ENCODE measurements at regions not wholly inside any gene's neighbourhood (a gene's known extent, or its start where the extent isn't known, plus 50 kb on each side); places are given as distances from the start of the nearest gene placed in this dataset.

DNA sequence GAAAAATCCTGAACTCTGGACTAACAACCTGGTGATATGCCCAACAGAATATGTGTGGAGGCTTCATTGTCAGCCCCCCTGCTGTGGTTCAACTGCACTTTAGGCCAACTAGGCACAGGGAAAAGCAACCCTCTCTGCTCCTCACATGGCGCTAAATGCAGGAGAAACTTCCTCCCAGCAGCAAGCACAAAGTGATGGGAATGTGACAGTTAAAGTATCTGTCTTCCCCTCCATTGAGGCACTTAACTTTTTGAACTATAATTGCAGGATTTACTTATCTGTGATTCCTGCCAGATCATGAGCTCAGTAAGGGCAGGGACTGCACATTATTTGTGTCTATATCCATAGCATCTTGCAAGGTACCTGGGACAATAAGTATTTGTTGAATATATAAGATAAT is 981.2 kb upstream of the KLHL29 start:
- TF ChIP-seq, protein P1, sequence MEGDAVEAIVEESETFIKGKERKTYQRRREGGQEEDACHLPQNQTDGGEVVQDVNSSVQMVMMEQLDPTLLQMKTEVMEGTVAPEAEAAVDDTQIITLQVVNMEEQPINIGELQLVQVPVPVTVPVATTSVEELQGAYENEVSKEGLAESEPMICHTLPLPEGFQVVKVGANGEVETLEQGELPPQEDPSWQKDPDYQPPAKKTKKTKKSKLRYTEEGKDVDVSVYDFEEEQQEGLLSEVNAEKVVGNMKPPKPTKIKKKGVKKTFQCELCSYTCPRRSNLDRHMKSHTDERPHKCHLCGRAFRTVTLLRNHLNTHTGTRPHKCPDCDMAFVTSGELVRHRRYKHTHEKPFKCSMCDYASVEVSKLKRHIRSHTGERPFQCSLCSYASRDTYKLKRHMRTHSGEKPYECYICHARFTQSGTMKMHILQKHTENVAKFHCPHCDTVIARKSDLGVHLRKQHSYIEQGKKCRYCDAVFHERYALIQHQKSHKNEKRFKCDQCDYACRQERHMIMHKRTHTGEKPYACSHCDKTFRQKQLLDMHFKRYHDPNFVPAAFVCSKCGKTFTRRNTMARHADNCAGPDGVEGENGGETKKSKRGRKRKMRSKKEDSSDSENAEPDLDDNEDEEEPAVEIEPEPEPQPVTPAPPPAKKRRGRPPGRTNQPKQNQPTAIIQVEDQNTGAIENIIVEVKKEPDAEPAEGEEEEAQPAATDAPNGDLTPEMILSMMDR (IDR thresholded peaks at IDR 0.05; ENCODE audit: insufficient read depth, low read length, poor library complexity, severe bottlenecking), result no peak
- TF ChIP-seq EZH2phosphoT487 (conservative IDR thresholded peaks at IDR 0.05; ENCODE audit: low read length), result no peak
